Ovary (tissue), 3 donors: ENCODE measurements at regions not wholly inside any gene's neighbourhood (a gene's known extent, or its start where the extent isn't known, plus 50 kb on each side); places are given as distances from the start of the nearest gene placed in this dataset.

Source experiments
- CTCF ChIP-seq, 3 donors: fragments of 450-650 bp in 2 of 3; fragments of 200-600 bp in 1 of 3; IDR thresholded peaks; one replicate each; pipeline versions ENCODE4 v1.5.1 to v1.8.0; 2016 to 2022; ENCODE audit warnings: antibody characterized with exemption in 3 of 3, mild to moderate bottlenecking in 1 of 3
- EP300 ChIP-seq: sonication (generic); formaldehyde crosslinking; IDR thresholded peaks from one replicate; pipeline ENCODE4 v1.6.1; 2017; ENCODE audit warnings: antibody characterized with exemption
- donor health status: DM: no; HTN: no; CAD: no.

GRCh38 chr6:130717657-130718056, 109.5 kb upstream of the SMLR1 start:
- TF ChIP-seq CTCF (IDR thresholded peaks at IDR 0.05) = no peak
- TF ChIP-seq EP300 = no peak
